Stomach (tissue), 8 donors: ENCODE measurements at regions not wholly inside any gene's neighbourhood (a gene's known extent, or its start where the extent isn't known, plus 50 kb on each side); places are given as distances from the start of the nearest gene placed in this dataset.

ENCODE experiments used
- DNase-seq, 2 donors: peaks; one replicate each; pipeline versions ENCODE4 v3.0.0 to v3.0.0-alpha.2; 2013 to 2019
- H3K27ac ChIP-seq, 5 donors: fragments of 200-600 bp in 4 of 5; sonication (generic) in 4 of 5; one replicate each; pipeline ENCODE4 v1.5.1; 2013 to 2019; ENCODE audit warnings: mild to moderate bottlenecking in 1 of 5, moderate library complexity in 1 of 5
- H3K27me3 ChIP-seq, 3 donors: fragments of 200-600 bp; sonication (generic); one replicate each; pipeline ENCODE4 v1.5.1; 2017 to 2019; ENCODE audit warnings: mixed run types in 1 of 3
- H3K36me3 ChIP-seq, 4 donors: fragments of 200-600 bp; sonication (generic); 1 replicate in 3 of 4; 2 replicates in 1 of 4; pipeline ENCODE4 v1.5.1; 2016 to 2019
- H3K4me1 ChIP-seq, 4 donors: fragments of 200-600 bp; sonication (generic); one replicate each; pipeline ENCODE4 v1.5.1; 2016 to 2019
- H3K4me3 ChIP-seq, 4 donors: fragments of 200-600 bp; sonication (generic) in 3 of 4; one replicate each; pipeline ENCODE4 v1.5.1; 2016 to 2019; ENCODE audit warnings: mild to moderate bottlenecking in 1 of 4
- H3K9me3 ChIP-seq, 4 donors: fragments of 200-600 bp; sonication (generic); one replicate each; pipeline ENCODE4 v1.5.1; 2016 to 2019
- EP300 ChIP-seq: sonication (generic); formaldehyde crosslinking; IDR thresholded peaks from one replicate; pipeline ENCODE4 v1.6.1; 2017; ENCODE audit warnings: antibody characterized with exemption
- POLR2A ChIP-seq, 4 donors: fragments of 450-650 bp; IDR thresholded peaks; one replicate each; pipeline ENCODE4 v1.6.1; 2016; ENCODE audit warnings: antibody characterized with exemption in 4 of 4, control low read depth in 2 of 4, mild to moderate bottlenecking in 1 of 4, moderate library complexity in 1 of 4
- POLR2AphosphoS5 ChIP-seq, 3 donors: sonication (generic); formaldehyde crosslinking; IDR thresholded peaks; one replicate each; pipeline ENCODE4 v1.6.1; 2016; ENCODE audit warnings: antibody characterized with exemption in 3 of 3
- WGBS, 5 donors: extraction: QIAGEN DNeasy Blood & Tissue Kit in 3 of 5; methylation state at CpG; one replicate each; pipeline versions ENCODE4 v1.1.5 to v1.1.7; 2013 to 2018; 5-methylcytosine and 5-hydroxymethylcytosine counted together
- intact Hi-C: fragments of 100-400 bp; cut with DNase I; formaldehyde crosslinking; loops from one replicate; pipeline ENCODE4 v1.15.1; 2023; ENCODE audit warnings: low total_unique reads
- TF ChIP-seq, protein P1 (sequence below), 7 experiments: fragments of 450-650 bp in 4 of 7; fragments of 200-600 bp in 3 of 7; sonication (generic) in 3 of 7; IDR thresholded peaks; one replicate each; pipeline ENCODE4 v1.5.1; 2016 to 2019; ENCODE audit warnings: antibody characterized with exemption in 7 of 7, control low read depth in 2 of 7, mild to moderate bottlenecking in 1 of 7
- donor health status: healthy with polysubstance abuse.
- donor health status: Bipolar disorder and iron deficiency.
- donor health status: healthy.

DNA sequence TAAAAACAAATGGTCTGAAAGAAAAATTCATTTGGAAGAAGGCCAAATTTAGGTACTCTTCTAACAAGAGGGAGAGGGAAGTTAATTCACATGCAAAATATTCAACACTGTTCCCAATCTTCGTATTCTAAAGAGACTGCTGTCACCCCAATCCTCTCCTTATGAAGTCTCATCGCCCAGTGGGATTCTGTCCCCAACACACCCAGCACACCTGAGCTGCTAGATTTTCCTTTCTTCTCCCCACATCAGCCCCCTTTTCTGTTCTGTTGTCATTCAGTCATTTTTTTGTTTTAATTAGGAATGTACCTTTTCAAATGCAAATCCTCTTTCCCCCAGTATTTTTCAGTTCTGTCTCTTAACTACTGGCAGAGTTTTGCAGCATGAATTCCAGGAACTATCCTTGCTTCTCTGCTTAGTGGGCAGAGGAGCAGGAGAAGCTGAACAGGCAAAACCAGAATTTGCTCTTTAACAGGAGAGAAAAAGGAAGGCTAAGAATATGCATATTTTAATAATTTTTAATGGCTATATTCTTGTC lies 366.9 kb downstream of the MAN2A1 start:
- no peaks in the 10 kb centered on the region for H3K36me3 ChIP-seq
- WGBS, 5 donors: 86 to 93% (median 90%) methylated on average over 2 of the region's 2 CpGs
- no peak overlapping the region for H3K4me3 ChIP-seq
- H3K4me1 ChIP-seq: peaks cover 0 to 26% (median 10%) of the 10 kb centered on the region in 4 donors
- H3K27ac ChIP-seq: no peak overlapping the region
- TF ChIP-seq EP300 (no peak), POLR2AphosphoS5 (IDR thresholded peaks at IDR 0.05) (no peak), POLR2A (IDR thresholded peaks at IDR 0.05) (no peak)
- TF ChIP-seq, protein P1, sequence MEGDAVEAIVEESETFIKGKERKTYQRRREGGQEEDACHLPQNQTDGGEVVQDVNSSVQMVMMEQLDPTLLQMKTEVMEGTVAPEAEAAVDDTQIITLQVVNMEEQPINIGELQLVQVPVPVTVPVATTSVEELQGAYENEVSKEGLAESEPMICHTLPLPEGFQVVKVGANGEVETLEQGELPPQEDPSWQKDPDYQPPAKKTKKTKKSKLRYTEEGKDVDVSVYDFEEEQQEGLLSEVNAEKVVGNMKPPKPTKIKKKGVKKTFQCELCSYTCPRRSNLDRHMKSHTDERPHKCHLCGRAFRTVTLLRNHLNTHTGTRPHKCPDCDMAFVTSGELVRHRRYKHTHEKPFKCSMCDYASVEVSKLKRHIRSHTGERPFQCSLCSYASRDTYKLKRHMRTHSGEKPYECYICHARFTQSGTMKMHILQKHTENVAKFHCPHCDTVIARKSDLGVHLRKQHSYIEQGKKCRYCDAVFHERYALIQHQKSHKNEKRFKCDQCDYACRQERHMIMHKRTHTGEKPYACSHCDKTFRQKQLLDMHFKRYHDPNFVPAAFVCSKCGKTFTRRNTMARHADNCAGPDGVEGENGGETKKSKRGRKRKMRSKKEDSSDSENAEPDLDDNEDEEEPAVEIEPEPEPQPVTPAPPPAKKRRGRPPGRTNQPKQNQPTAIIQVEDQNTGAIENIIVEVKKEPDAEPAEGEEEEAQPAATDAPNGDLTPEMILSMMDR (IDR thresholded peaks at IDR 0.05): no peak
- intact Hi-C loops: no loop called here
- H3K9me3 ChIP-seq: no peaks in the 10 kb centered on the region
- no peaks in the 10 kb centered on the region for H3K27me3 ChIP-seq
- DNase-seq: no peak

DNA sequence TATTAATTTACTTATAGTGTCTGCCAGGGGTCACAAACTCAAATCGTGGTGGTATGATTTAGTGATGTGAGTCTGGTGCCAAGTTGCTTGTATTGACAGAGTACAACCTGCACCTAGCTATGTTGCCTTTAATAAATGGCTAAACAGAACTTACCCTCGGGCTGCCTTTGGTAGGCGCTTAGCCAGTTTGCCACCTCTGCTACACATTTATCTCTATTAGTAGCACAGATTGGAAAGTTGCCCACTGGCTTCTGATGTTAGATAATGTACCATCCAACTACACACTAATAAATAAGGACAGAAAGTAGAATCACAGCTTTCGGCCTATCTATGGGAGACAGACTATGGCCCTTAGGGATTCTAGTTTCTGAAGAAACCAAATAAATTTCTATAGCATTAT lies 368.4 kb downstream of the MAN2A1 start:
- TF ChIP-seq POLR2AphosphoS5 (IDR thresholded peaks at IDR 0.05) (no peak), EP300 (no peak), POLR2A (IDR thresholded peaks at IDR 0.05) (no peak)
- TF ChIP-seq, protein P1 (IDR thresholded peaks at IDR 0.05): no peak
- Histone ChIP-seq H3K27ac (no peak overlapping the region), H3K9me3 (no peaks in the 10 kb centered on the region), H3K27me3 (no peaks in the 10 kb centered on the region), H3K36me3 (no peaks in the 10 kb centered on the region), H3K4me1 (peaks cover 0 to 26% (median 10%) of the 10 kb centered on the region in 4 donors), H3K4me3 (no peak overlapping the region)
- DNase-seq: no peak
- intact Hi-C loops: no loop called here
- WGBS, 5 donors: 60 to 72% (median 65%) methylated on average over 4 of the region's 4 CpGs

DNA sequence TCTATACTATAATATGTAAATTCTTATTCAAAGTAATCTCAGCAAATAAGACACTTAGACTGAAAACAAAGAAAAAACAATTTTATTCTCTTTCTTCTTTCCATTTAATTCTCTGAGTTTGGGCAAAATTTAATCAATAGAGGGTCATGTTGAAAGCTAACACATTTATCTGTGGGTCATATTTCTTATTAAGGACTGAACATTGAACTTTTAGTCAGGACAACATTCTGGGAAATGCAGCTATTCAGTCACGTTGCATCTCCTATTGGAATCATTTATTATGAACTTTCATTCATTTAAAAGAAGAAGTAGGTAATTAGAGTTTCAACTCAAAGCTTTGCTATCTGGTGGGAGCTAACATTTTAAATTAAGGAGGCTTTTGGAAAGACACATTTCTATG lies 372.5 kb downstream of the MAN2A1 start:
- Histone ChIP-seq H3K27me3 (no peaks in the 10 kb centered on the region), H3K27ac (no peak overlapping the region), H3K4me3 (no peak overlapping the region), H3K36me3 (no peaks in the 10 kb centered on the region), H3K4me1 (no peaks in the 10 kb centered on the region), H3K9me3 (no peaks in the 10 kb centered on the region)
- DNase-seq: no peak
- TF ChIP-seq POLR2AphosphoS5 (IDR thresholded peaks at IDR 0.05) (no peak), EP300 (no peak), POLR2A (IDR thresholded peaks at IDR 0.05) (no peak)
- TF ChIP-seq, protein P1 (IDR thresholded peaks at IDR 0.05): no peak
- intact Hi-C loops: no loop called here
- WGBS, 5 donors: 40 to 71% (median 48%) methylated on average over 1 of the region's 1 CpG

DNA sequence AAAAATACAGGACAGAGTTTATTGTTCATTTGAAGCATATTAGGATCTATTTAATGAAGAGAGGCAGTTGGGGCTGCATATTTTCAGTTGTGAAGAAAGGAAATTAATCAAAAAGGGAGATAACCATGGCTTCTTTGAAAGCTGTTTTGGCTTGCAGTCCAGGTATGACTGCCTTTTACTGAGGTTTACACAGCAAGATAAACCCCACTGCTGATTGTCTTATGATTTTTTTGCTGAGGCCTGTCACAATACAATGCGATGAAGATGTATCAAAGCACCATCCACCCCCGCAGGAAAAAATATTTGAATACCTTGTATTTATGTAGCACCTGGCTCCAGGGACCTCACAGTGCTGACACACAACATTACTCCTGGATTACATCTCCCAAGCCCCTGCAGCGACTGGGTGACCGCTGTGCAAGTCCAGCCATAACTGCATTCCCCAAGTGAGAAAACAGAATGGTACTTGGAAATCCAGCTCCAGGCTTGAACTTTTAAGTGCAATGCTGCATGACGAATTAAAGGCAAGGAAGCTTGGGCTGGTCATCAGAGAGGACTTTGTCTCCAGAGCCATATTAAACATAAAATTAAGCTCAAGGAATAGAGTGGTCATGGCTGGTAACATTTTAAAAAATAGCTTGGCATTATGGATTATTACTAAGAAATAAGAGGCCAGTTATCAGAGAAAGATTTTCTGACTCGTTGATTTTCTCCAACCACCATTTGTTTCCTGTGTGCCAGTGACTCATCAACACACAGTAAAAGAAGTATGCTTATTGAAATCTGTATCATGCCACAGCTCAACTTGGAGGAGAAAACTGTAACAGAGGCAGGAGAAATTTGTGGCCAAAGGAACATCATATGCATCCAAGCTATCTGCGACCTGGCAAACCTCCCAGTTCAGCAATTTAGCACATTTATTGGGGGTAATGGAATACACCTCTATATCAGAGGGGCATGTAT lies 374.2 kb downstream of the MAN2A1 start:
- no peak for DNase-seq
- TF ChIP-seq EP300: no peak
- TF ChIP-seq POLR2AphosphoS5 (IDR thresholded peaks at IDR 0.05): no peak
- TF ChIP-seq, protein P1 (IDR thresholded peaks at IDR 0.05): no peak
- no peak for TF ChIP-seq POLR2A (IDR thresholded peaks at IDR 0.05)
- H3K4me1 ChIP-seq: no peaks in the 10 kb centered on the region
- H3K36me3 ChIP-seq: no peaks in the 10 kb centered on the region
- intact Hi-C loops: no loop called here
- H3K27me3 ChIP-seq: no peaks in the 10 kb centered on the region
- WGBS, 5 donors: 65 to 74% (median 66%) methylated on average over 7 of the region's 7 CpGs
- peaks cover 0 to 12% (median 0%) of the 10 kb centered on the region in 4 donors for H3K9me3 ChIP-seq
- no peak overlapping the region for H3K4me3 ChIP-seq
- no peak overlapping the region for H3K27ac ChIP-seq
